HG02623 (cell line): ENCODE measurements at regions not wholly inside any gene's neighbourhood (a gene's known extent, or its start where the extent isn't known, plus 50 kb on each side); places are given as distances from the start of the nearest gene placed in this dataset.
"Not testable (repeated sequence)": the region's sequence is repeated elsewhere in the genome, so short reads cannot be mapped to it uniquely, and the experiment has no call there.

Source experiments
- ATAC-seq: cut with Tn5 transposase; IDR thresholded peaks from one replicate; pipeline ENCODE4 v1.9.1; 2021; ENCODE audit warnings: moderate library complexity; ENCODE audit not compliant: unreplicated experiment

DNA sequence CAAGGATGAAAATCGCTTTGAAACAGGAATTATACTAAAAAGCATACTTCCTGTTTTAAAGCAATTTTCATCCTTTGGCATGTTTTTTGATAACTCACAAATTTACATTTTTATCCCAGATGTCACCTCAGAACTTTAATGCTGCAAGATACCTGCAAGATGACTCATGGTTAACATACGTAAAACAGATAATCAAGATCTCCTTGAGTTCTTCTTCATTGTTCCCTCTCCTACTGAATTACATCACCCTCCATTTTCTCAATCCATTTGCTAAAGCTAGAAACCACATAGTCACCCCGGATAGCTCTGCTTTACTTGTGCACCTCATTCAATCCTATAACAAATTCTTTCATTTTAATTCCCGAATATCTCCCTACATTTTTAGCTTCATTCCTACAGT lies 1114.2 kb downstream of the PLA2G4A start:
- no peak for ATAC-seq

DNA sequence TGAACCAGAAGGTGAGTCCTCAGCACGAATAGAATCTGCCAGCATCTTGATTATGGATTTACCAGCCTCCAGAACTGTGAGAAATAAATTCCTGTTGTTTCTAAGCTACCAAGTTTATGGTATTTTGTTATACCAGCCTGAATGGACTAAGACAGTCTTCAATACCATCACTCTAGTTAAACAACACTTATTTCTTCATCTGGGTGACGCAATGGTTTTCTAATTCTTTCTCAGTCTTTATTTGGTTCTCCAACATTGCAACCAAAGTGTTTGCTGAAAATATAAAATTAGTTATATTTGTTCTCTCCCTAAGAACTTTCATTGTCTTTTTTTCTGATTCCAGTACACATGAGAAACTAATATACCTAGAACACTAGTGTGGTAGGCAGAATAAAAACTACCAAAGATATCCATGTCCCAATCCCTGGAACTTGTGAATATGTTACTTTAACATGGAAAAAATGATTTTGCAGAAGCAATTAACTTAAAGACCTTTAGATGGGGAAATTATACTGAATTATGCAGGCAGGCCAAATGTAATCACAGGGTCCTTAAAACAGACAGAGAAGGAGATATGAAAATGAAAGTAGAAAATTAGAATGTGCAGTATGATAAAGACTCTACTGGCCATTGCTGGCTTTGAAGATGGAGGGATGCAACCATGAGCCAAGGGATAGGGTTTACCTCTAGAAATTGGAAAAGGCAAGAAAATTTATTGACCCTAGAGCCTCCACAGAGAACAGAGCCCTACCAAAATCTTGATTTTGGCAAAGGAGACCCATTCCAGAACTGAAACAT lies 1115.1 kb downstream of the PLA2G4A start:
- no peak for ATAC-seq

DNA sequence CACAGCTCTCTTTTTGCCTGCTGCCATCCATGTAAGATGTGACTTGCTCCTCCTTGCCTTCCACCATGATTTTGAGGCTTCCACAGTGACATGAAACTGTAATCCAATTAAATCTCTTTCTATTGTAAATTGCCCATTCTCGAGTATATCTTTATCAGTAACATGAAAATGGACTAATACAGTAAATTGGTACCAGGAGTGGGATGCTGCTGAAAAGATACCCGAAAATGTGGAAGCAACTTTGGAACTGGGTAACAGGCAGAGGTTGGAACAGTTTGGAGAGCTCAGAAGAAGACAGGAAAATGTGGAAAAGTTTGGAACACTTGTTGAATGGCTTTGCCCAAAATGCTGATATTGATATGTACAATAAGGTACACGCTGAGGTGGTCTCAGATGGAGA lies 1117.9 kb downstream of the PLA2G4A start:
- not testable (repeated sequence) for ATAC-seq

DNA sequence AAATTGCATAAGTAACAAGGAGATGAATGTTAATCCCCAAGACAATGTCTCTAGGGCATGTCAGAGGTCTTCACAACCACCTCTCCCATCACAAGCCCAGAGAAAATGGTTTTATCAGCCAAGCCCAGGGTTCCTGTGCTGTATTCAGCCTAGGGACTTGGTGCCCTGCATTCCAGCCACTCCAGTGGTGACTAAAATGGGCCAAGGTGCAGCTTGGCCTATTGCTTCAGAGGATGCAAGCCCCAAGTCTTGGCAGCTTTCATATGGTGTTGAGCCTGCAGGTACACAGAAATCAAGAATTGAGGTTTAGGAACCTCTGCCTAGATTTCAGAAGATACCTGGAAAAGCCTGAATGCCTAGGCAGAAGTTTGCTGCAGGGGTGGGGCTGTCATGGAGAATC lies 1118.6 kb downstream of the PLA2G4A start:
- ATAC-seq: no peak

GRCh38 chr1:187948170-187948794 lies 1119.5 kb downstream of the PLA2G4A start:
- ATAC-seq: no peak

DNA sequence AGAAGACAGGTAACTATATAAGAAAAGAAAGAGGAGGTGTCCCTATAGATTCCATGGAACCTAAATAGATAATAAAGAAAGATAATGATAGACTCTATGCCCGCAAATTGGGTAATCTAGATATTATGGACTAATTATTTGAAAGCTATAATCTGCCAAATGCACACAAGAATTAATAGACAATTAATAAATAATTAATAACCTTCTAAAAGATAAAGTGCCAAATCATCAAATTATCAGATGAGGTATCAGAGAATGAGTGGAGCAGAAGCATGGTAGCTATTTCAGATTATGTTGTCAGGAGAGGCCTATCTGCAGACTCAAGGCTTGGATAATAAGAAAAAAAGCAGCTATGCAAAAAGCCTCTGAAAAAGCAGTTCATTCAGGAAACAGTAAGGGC lies 1120.8 kb downstream of the PLA2G4A start:
- no peak for ATAC-seq

GRCh38 chr1:187951817-187952216 lies 1123.1 kb downstream of the PLA2G4A start:
- no peak for ATAC-seq

- ATAC-seq: no peak
Measured at GRCh38 chr1:187952446-187952845, 1123.7 kb downstream of the PLA2G4A start.

GRCh38 chr1:187956975-187957374 lies 1128.2 kb downstream of the PLA2G4A start:
- ATAC-seq: no peak

GRCh38 chr1:187958207-187958606 lies 1129.5 kb downstream of the PLA2G4A start:
- no peak for ATAC-seq

DNA sequence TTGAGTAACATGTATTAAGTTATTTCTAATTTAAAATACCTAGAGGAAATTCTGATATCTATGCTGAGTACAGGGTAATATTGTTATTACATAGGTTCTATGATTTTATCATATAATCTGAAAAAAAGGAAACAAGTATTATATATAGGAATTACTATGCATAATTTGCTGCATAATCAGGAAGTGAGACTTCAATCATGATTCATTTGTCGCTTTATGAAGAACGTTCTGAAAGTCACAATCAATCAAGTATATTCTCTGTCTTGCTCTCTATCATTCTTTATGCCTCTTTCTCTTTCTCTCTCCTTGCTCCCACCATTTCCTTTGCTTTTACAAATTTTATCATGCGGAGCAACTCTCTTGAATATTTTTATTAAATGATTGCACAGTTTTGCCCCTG lies 1130.3 kb downstream of the PLA2G4A start:
- no peak for ATAC-seq

GRCh38 chr1:187960125-187960638 lies 1131.4 kb downstream of the PLA2G4A start:
- no peak for ATAC-seq

DNA sequence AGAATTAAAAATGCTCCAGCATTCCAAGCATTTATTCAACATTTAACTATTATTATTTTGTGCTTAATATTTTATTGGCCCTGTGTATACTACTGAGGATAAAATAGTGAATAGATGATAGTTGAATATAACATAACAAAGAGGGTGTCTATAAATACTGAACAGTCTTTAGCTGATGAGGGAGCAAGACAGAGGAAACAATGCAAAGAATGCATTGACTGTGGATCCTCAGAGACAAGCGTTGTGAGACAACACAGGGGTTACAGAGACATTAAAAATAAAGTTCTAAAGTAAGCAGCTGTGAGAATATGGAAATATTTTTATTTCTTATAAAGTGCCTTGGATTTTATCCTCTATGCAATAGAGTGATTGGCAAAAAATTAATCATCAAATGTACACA lies 1133.1 kb downstream of the PLA2G4A start:
- no peak for ATAC-seq

DNA sequence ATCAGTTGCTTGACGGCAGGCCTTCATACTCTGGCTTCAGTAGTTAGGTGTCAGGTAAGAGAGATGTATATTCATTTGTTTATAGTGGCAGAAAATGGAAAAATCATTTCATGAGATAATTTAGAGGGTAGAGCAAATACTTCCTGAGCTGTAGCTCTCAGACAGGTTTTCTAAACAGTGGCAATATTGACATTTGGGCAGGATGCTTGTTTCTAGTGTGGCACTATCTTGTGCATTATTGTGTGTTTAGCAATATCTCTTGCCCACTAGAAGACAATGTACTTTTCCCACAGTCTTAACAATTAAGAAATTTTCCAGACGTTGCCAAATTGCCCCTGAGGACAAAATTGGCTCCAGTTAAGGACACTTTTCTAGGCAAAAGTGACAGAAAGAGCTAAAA lies 1143.1 kb downstream of the PLA2G4A start:
- ATAC-seq: no peak

GRCh38 chr1:187977298-187977697 lies 1148.5 kb downstream of the PLA2G4A start:
- no peak for ATAC-seq

DNA sequence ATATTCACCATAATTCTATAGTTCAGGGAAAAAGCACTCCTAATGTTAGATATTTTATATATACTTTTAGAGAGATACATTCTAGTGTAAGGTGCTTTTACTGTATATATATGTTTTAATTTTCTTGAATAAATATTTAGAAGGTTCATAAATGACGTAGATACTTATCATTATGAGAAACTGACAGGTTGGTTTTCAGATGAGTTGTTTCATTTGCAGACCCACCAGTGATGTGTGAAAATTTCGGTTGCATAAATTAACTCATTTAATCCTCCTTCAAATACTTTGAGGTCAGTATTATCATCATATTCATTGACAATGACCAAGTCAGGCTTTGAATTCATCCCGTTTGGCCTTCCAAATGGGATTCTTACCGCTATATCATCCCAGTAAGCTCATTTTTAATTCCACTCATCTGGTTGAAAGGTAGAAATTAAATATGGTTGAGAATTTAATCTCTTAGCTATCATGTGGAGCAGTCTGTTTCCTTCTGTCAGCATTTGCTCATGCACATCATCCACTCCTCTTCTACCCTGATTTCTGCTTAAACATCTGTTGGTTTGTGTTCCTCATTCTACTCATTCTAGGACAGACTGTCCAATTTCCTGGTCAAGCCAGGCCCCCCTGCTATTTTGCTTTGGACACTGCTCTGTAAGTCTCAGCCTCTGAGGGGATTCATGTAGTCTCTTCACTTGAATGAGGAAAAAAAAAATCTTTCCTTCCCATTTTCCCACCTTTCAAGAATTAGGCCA lies 1156.6 kb downstream of the PLA2G4A start:
- peak; percentile 46 for ATAC-seq

DNA sequence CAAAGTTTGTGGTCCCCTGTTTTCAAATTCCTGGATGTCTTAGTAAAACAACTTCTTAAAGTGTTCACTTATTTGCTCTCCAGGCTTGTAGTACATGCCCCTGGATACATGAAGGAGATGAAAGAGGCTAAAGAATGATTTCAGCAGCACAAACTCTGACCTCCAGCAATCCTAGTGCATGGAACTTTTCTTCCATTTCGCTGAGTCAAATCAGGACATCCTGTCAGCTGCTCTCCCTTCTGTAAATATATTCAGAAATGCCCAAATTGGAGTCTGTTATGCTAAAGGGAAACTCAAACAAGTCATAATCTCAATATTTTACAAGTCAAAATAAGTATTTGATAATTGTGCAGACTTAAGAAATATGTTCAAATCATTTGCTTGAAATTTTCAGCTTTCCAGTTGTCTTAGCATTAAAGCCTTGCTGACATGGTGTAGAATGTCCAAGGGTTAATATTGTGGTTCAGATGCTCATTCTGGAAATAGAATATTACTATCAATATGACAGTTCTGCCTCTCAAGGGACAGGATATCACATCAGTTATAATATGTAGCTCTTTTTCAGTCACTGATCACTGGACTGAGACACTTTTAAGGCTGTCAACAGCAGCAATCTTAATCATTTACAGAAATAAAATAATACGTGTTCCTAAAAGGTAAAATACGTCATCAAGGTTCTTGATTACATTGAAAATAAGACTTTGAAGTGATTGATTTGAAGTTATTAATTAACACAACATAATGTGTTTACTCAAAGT lies 1157.3 kb downstream of the PLA2G4A start:
- ATAC-seq: peak; percentile 72

DNA sequence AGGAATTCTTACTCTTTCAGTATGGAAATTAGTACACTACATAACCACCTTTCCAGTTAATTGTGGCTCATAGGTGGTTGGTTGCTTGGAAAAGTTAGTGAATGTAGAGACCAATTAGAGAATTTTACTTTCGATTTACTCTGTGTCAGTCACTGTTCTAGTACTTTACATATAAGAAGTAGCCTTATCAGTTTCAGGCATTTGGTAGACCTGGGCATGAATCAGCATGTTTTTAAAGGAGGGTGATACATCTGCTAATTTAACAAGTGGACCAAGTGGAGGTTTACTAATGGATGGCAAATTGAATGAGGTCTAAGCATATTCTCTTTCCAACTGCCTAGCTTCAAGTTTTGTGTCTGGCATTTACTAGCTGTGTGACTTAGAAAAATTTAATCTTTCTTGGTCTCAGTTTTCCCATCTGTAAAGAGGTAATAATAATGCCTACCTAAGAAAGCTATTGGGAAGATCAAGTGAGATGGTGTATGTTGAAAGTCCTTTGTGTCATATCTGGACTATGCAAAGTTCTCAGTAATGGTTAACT lies 1158.6 kb downstream of the PLA2G4A start:
- ATAC-seq: peak; percentile 23

DNA sequence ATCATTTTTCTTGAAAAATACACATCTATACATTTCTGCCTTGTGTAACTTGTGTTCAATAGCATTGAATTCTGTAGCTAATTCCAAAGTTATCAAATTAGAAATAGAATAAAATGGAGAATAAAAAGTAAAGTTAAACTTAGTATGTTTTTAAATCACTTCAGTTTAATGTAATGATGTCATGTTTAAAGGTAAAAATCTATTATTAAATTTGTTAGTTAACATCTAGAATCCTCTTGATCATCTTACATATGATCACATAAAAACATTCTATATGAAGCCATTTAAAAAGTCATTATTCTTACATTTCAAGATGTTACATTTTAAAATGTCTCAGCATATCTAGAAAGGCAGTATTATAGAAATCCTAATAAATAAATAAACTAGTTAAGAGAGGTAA lies 1163.2 kb downstream of the PLA2G4A start:
- ATAC-seq: no peak

DNA sequence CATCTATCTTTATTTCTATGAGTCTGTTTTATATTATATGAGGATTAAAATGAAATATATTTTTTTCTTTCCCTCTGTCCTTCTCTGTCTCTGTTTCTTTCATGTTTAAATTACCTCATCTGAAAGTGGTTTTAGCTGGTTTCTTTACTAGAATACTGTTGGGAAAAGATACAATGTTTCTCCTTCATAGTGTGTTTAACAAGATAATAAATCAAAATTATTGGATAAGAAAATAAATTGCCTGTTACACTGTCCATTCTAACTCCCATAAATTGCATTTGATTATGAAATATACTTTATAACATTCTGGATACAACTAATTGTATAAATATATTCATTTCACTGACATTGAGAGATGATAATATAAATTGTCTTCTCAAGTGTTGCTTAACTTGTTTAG lies 1168.0 kb downstream of the PLA2G4A start:
- ATAC-seq: no peak

- ATAC-seq: no peak
Measured at GRCh38 chr1:187999973-188000372, 1171.2 kb downstream of the PLA2G4A start.
